H1 (cell line): ENCODE measurements at regions not wholly inside any gene's neighbourhood (a gene's known extent, or its start where the extent isn't known, plus 50 kb on each side); places are given as distances from the start of the nearest gene placed in this dataset.

Experiments used
- CHD2 ChIP-seq: IDR thresholded peaks from 2 replicates; pipeline ENCODE4 v1.6.1; 2012; ENCODE audit warnings: low read length, improper control_type of control experiment
- SP4 ChIP-seq: IDR thresholded peaks from 2 replicates; pipeline ENCODE4 v1.6.1; 2012; ENCODE audit warnings: low read length, inconsistent platforms

DNA sequence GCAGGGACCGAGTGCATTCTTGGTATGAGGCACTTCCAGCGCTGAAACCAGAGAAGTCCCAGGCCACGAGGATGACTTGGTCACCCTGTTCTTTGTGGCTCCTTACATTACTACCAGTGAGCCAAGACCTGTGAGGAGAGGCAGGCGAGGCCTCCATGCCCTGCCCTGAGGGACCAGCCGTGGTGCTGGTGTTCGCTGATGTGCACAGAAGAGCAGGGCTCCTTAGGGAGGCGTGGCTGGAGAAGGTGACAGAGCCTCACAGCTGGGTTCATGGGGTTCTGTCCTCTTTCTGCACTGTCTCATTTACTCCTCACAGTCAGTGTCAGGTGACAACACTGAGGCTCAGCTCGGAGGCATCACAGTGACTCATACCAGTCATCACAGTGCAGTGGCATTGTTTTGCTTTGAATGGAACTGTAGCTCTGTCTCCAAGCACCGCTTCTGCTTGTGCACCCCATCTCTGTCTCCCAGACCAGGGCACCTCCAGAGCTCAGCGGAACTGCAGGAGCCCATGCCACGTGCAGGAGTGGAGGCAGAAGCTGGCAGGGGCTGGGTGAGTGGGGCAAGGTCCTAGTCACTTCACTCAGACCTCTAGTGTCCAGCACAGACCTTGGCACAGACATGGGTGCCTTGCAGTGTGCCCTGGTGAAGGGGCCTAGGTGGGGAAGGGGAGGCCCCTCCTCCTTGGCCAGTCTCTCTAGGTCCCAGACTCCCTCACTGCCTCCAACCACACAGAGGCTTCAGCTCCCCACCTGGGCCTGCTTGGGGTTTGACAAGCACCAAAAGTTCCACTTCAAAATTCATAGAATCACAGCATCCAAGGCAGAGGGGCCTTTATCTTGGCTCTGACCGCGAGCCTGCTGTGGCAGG lies 310.9 kb downstream of the MATN1 start:
- no peak for TF ChIP-seq CHD2
- TF ChIP-seq SP4, result no peak
